HK-2 (cell line): ENCODE measurements at regions not wholly inside any gene's neighbourhood (a gene's known extent, or its start where the extent isn't known, plus 50 kb on each side); places are given as distances from the start of the nearest gene placed in this dataset.
A peak's percentile ranks its signal among the peaks of the same experiment; 100 is the strongest.
"Not testable (repeated sequence)": the region's sequence is repeated elsewhere in the genome, so short reads cannot be mapped to it uniquely, and the experiment has no call there.

Experiments used
- DNase-seq: peaks from one replicate; pipeline ENCODE4 v3.0.0-alpha.2; 2018; ENCODE audit not compliant: unreplicated experiment

DNA sequence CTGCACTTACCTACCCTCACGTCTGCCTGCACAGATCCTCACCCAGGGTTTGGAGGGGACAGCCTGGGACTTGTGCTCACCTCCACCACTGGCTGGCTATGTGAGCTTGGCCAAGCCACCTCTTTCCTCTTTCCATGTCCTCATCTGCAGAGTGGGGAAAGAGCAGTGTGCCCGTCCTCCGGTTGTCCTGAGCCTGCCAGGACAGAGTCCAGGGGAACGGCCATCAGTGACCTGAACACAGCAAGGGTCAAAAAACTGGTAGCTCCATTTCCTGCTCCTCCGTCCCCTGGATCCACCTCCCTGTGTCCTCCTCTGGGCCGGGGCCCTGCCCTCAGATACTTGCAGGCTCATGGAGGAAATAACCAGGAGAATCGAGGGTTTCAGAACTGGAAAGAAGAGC is 187.7 kb downstream of the OLFM1 start:
- no peak for DNase-seq

DNA sequence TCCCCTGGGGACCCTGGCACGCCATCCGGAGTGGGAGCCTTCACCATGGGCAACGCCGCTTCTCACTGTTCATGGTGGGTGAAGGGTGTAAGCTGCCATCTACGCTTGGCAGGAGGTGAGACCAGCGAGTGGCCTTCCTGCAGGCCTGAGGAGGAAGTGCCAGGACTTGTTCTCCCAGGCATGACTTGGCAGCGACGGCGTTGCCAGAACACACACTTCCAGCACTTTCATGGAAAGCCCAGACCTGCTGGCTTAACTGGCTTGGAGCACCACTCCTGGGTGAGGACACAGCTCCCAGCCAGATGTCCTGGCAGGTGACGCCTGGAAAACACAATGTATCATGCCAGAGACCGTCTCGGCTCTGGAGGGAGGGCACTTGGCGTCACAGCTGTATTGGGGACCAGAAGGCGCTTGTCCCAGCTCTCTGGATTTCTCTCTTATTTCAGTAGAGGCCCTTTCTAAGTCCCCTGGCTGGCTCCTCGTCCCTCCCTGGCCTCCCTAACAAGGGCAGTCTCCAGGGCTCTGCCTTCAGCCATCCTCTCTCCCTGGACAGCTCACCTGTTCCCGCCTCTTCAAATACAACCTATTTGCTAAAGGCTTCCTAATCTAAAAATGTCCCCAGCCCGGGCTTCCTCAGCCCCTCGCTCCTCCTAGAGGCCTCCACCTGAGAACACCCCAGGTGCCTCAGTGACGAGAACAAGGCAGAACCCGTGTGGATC is 188.3 kb downstream of the OLFM1 start:
- no peak for DNase-seq

DNA sequence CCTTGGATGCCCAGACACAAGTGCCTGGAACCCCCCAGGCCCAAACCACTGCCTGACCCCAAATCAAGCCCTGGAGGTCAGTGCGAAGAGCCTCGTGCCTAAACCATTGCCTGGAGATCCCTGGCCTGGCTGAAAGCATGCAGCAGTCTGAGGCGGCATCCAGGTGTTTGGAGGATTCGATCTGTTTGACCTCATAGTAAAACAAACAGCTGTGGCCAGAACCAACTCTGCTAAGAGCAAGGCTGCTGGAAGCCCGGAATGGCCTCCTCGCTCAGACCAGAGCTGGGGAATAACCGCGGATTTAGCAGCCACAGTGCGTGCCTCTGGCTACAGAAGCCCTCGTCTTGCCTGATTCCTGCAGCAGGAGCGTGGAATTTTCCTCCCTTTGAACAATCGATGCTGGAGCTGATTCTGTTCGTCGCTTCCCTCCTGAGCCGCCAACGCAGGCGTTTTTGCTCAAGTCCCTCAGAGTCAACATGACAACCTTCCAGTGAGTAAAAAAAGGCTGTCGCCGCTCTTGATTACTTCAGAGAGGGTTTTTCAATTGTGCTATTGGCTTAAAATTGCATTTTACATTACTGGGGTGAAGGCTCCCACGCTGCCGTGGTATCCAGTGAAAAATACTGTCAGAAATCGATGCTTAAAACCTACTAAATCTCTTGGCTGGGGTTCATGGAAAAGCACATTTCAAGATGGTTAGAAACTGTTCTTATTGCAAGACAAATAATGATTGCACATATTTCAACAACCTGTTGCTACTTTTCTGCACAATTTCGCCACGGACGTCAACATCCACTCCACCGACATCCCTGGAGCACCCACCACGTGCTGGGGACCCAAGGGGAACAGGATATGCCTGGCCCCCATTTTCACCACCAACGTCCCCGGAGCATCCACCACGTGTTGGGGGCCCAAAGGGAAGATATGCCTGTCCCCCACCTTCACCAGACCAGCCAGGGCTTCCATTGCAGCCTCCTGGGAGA is 190.0 kb downstream of the OLFM1 start:
- DNase-seq, result no peak

DNA sequence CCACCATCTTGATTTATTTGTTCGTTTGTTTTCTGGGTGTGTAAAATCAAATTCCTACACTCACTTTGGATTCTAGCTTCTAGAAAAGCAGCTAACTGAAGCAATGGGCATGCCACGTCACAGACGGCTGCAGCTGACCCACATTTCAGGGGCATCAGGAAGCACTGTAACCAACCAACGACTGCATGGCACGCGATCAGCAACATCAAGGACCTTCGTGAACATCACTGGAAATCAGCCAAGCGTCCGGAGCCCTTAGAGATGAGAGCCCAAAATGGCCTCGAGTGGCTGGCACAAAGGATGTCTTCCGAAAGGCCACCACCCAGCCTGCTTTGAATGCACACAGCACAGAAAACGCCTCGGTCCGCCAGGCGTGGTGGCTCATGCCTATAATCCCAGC is 191.1 kb downstream of the OLFM1 start:
- DNase-seq, result no peak

DNA sequence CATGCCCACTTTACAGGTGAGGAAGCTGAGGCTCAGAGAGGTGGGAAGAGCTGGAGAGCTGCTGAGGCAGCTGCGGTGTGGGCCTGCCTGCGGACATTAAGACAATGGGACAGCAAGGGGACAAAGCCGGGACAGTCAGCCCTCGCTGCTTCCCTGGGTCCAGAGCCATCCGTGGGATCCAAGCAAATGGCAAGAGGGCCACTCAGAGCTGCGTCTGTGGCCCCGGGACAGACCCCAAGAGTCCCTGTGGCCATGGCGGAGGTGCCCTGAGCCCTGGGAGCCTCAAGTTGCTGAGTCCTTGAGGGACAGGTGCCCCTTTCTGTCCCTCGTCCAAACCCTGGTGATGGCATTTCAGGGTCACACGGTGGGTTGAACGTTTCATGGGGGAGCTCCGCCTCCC is 191.9 kb downstream of the OLFM1 start:
- no peak for DNase-seq

DNA sequence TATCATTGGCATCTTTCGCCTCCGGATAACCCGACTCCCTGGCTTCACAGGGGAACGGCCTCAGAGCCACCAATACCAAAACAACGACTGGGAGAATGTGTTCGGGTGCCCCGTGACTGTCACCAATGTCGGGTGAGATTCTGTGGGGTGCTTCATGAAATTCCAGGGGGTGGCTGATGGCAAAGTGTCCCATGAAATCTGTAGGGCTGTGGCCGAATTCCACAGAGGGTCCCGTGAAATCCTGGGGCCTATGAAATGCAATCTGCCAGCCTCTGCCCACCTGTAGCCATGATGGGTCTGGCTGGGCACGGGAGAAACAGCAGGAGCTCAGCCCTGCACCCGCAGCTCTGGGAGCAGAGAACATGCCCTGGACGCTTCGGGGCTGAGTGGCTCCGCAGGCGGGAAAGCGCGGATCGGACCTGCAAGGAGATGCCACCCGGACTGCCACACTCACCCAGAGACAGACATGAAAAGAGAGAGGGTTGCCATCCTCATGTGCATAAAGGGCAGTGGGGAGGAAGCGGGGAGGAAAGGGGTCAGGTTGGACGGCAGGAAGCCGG is 192.4 kb downstream of the OLFM1 start:
- no peak for DNase-seq

DNA sequence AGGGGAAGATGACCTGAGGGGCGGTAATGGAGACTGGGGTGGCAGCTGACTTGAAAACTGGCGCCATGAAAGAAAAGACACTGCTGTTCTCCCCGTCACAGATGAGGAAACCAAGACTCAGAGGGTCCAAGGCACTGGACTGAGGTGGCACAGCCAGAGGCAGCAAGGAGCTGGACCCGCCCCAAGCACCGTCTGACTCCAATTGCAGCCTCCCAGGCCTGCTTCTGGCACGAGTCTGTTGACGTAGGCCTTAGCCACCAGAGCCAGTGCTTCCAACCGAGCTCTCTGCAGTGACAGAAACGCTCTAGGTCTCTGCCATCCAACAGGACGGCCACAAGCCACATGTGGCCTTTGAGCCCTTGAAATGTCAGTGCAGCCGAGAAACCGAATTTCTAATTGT is 193.2 kb downstream of the OLFM1 start:
- no peak for DNase-seq

DNA sequence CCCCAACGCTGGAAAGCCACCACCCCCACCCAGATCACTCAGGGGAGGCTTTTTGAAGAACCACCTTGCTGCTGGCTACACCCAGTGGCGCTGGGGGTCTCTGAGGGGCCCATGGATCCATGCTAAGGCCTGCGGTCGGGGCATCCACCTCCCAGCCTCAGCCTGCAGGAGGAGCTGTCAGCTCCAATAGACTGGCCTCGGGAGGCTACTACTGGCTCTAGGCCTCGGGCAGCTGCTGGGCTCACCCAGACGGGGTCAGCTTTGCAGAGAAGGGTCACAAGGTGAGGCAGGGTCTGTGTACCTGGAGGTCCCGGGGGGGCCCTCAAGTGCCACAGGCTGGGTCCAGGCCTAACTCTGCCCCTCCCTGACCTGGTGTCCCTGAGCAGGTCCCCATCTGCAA is 193.7 kb downstream of the OLFM1 start:
- no peak for DNase-seq

DNA sequence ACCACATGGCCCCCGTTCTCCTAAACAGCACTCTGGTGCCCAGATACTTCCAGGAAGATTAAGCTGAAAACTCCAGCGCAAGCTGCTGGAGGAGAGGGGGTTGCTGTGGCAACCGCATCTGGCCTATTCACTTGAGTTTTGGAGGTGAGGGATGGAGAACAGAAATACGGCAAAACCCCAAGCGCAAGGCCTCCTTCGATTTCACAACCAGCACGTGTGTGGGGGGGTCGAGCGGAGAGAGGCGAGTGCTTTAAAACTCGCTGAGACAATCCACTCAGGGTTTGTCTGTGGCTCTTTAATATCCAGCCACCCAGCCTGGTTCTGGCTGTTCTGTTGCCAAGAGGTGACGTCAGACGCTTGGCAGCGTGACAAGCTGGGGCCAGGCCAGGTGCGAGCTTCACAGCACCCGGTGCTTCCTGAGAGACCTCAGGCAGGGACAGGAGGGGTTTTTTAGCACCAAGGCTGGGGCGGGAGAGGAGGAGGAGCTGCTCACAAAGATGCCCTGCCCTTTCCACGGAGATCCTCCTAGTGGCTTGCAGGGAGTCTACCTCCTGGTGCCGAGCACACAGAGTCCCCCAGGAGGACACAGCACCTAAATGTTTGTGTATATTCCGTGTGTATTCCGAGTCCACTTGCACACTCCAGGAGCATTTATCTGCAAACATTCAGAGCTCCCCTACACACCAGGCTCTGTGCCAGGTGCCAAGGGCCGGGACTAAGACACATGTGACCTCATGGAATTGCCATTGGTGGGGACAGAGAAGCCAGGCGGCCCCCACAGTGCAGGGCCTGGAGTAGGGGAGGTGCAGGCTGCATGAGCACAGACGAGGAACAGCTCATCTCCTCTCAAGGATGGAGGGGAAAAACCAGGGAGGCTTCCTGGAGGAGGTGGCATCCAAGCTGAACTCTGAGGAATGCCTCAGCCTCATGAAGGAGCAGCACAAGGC is 194.6 kb downstream of the OLFM1 start:
- DNase-seq, result peak; percentile 56

DNA sequence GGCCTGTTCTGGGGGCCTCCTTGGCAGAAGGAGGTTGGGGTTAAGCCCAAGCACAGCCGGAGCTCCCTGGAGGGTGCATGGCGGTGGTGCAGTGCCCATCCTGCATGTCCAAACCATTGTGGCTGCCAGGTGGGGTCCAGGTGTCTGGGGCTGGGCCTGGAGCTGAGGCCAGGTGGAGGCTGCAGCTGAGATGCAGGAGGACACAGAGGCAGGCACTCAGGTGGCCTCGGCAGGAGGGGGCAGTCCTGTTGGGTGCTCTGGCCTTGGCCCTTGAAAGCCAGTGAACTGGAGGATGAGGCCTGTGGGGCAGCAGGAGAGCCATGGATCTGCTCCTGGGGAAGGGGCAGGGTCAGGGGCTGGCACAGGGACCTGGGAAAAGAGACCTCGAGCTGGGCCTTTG is 195.3 kb downstream of the OLFM1 start:
- no peak for DNase-seq

DNA sequence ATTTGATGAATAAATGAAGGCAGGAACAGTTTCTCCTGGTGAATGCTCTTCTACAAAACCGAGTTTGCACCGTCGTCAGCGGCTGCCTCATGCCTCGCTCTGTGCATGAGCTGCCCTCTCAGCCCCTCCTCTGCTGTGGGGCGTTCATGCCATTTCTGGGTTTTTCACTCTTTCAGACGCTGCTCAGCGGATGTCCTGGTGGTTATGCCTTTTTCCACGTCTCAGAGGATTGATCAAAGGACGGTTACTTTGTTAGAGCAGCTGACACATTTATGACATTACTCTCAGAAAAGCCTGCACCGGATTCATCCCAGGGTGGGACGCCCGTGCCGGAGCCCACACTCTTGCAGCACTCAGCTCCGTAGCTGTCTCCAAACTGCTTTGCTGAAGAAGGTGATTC is 195.9 kb upstream of the PPP1R26 start:
- no peak for DNase-seq

DNA sequence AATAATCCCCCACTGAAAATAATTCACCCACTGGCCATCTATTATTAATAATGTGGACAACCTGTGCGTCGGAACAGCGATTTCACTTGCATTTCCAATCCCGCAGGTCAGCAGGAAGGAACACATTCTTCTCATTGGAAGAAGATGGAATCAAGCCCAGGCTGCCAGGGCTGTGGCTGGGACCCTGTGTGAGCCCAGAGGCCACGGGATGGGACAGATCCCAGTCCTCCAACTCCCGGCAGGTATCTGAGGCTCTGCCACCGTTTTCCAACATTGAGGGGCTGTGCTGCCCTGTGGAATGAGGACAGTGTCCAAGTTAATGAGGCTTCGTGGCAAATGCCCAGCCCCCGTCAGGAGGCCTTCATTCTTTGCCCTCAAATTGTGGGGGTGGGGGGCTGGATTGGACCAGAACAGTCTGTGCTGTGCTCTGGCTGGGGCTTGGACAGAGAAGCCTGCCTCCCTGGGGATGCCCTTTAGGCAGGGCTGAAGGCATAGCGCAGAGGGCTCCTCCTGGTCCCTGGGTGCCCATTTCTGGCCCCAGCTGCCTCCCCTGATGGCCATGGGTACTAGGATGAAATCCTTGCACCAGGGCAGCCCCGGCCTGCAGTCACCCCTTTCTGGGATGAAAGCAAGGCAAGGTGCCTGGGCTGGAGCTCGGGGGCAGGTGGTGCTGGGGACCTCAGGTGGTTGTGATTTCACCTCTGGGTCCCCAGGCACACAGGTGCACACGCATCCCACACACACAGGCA is 195.0 kb upstream of the PPP1R26 start:
- no peak for DNase-seq

DNA sequence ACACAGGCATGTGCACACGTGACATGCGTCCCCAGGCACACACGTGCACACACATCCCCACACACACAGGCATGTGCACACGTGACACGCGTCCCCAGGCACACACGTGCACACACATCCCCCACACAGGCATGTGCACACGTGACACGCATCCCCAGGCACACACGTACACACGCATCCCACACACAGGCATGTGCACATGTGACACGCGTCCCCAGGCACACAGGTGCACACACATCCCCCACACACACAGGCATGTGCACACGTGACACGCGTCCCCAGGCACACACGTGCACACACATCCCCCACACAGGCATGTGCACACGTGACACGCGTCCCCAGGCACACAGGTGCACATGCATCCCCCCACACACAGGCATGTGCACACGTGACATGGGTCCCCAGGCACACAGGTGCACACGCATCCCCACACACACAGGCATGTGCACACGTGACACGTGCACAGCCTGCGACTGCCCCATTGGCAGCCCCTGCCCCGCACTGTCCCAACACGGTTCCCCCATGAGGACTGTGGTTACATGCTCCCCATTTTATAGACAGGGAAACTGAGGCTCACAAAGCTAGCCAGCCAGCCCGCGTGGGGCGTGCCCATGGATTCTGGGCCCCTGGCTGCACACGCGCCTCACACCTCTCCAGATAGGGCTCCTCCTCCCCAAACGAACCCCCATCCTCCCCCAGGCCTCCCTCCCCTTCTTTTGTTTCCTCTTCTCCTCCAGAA is 193.2 kb upstream of the PPP1R26 start:
- DNase-seq, result not testable (repeated sequence)

DNA sequence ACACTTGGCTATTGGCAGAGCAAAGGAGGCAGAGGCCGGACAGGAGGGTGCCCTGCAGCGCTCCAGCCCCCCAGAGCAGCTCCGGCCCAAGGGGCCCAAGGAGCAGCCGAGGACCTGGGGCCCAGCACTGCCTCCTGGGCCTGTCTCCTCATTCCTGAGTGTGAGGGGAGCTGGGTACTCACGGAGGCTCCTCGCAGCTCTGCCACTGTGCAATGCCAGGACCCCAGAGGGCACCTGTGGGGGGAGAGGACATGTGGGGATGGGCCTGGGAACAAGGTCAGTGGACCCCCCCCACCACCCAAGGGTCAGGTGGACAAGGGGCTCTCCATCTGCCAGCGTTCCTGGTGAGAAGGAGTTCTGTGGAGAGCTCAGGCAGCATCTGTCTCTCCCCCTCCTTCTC is 192.6 kb upstream of the PPP1R26 start:
- no peak for DNase-seq

DNA sequence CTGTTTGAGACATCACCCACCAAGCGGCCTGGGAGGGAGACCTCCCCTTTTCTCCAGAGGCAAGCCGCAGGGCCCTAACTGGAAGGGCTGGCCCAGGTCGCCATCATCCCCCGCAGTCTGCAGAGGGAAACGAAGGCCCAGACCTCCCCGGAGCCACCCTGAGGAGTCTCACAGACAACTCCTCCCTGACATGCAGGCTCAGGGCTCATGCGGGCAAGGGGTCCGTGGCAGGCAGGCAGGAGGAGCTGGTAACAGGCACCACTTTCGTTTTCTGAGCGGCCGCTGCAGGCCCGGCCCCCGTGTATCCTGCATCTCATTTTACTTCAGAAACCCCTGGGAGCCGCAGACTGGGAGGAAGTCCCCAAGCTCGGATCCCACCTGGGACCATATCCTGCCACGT is 192.0 kb upstream of the PPP1R26 start:
- DNase-seq, result no peak

DNA sequence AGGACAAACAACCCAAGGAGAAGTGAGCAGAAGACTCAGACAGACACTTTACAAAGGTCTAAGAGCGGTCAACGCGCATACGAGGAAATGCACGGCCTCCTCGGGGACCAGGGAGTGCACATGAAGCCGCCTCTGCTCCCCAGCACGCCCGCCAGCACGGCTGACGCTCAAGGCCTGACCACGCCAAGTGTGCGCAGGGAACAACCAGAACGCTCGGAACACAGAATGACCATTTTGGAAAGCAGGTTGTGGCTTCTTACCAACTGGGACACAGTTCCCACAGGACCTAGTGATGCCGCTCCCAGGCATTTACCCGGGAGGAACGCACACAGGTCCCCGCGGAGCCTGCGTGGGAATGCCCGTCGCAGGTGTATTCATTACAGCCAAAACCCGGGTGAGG is 191.5 kb upstream of the PPP1R26 start:
- DNase-seq, result no peak

DNA sequence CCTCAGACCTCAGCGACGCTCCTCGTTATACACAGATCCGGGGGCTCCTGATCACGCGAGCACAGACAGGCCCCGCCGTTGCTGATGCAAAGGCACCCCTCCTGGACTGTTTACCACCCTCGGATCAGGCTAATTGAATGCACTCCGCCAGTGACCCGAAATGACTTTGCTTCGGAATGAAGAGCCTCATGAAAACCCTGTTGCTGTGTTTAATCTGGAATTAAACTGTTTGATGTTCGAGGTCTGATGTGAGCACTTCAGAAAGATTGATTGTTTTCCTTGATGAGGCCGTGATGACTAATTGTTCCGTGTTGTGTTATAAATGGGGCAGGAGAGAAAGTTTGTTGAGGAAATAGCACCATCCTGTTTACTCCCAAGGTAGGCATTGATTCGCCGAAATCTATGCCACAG is 190.5 kb upstream of the PPP1R26 start:
- DNase-seq, result no peak

DNA sequence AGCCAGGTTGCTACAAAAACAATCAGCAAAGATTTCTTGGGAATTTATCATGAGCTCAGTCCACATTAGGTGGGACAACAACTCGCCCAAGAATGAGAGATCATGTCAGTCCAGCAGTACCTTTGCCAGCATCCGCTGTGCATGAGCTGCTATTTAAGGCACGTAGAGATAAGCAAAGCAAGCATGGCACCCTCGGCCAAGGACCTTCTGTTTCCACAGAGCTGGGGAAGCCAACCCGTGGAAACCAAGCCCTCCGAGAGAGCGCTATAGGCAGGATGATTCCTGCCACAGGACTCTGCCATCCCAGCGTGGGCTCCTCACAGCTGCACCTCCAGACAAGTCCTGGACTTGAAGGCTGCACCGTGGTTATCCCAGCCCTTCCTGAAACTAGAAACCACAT is 189.5 kb upstream of the PPP1R26 start:
- no peak for DNase-seq

DNA sequence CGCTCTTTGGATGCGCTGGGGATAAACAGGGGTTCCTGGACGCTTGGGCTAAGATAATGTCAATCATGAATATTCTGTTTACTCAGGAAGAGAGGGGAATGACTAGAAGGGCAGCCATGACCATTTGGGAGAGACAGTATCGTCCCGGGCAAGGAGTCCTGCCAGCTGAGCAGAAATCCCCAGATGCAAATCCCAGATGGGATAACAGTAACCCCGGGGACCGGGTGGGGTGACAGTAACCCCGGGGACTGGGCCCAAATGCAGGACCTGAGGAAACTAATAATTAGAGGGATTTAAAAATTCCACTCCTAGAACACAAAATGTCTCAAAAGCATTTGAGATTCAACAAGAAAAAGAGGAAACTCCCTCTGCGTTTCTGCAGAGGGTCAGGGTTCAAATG is 189.0 kb upstream of the PPP1R26 start:
- no peak for DNase-seq

DNA sequence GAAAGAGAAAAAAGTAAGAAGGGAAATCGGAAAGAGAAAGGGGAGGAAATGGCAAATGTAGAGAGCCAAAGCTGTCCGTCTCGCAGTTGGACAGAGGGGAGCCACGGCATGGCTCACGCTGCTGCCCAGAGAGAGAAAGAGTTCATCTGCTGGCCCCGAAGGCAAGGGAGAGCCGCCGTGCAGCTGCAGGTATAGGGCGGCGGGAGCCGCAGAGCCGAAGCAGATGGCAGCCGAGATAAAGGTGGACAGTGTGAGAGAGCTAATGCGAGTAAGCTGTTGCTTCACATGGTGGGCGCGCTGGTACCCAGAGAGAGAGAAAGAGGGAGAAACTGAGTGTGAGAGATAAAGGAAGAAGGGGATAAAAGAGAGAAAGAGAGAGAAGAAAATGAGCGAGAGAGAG is 188.4 kb upstream of the PPP1R26 start:
- no peak for DNase-seq
